ENCODE measurements at regions not wholly inside any gene's neighbourhood (a gene's known extent, or its start where the extent isn't known, plus 50 kb on each side); places are given as distances from the start of the nearest gene placed in this dataset.
A peak's percentile ranks its signal among the peaks of the same experiment; 100 is the strongest.
"Not testable (repeated sequence)": the region's sequence is repeated elsewhere in the genome, so short reads cannot be mapped to it uniquely, and the experiment has no call there.

DNA sequence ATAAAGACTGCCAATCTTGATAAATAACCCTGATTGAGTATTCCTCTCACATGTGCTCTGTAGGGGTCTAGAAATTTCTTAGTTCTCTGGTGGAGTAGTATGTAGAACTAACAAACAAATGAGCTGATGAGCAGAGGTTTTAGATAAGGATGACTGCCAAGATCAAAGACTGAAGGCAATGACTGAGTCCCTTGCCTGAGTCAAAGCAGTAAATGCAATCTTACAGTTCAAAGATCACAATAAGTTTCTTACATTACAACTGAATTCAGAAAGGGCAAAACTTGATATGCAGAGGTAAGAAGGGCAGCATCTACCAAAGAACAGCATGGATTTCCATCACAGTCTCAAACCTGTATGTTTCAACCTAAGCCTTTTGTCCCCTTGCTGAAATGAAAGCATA, 172.2 kb upstream of the POU1F1 start:
- Histone ChIP-seq H3K36me3 (ENCODE audit: control insufficient read depth, insufficient read depth, low read length) (no peaks in the 10 kb centered on the region), H3K9me3 (replicated peaks; ENCODE audit: control insufficient read depth, low read depth, low read length) (peaks cover 2% of the 10 kb centered on the region), H3K27me3 (ENCODE audit: control insufficient read depth, insufficient read depth, low read length) (no peaks in the 10 kb centered on the region), H3K4me1 (ENCODE audit: control insufficient read depth, insufficient read depth, low read length) (no peaks in the 10 kb centered on the region), H3K4me3 (ENCODE audit: low read length) (no peak overlapping the region), H3K27ac (ENCODE audit: low read length) (no peak overlapping the region)
- DNase-seq: no peak

DNA sequence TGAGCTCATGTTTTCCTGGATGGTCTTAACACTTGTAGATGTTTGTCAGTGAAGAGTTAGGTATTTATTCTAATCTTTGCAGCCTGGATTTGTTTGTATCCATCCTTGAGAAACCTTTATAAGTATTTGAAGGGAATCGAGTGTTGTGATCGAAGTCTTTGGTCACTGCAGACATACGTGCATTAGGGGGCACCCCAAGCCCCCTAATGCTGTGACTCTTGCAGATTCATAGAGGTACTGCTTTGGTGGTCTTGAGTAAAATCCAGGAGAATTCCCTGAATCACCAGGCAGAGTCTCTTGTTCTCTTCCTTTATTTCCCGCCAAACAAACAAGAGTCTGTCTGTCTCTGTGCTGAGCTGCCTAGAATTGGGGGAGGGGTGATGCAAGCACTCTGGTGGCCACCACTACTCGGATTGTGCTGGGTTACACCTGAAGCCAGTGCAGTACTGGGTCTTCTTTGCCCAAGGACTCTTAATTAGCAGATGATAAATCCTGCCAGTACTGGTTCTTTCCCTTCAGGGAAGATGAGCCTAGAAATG, 170.5 kb upstream of the POU1F1 start:
- no peaks in the 10 kb centered on the region for H3K36me3 ChIP-seq (ENCODE audit: control insufficient read depth, insufficient read depth, low read length)
- H3K4me3 ChIP-seq (ENCODE audit: low read length): no peak overlapping the region
- no peaks in the 10 kb centered on the region for H3K4me1 ChIP-seq (ENCODE audit: control insufficient read depth, insufficient read depth, low read length)
- no peak for DNase-seq
- H3K27me3 ChIP-seq (ENCODE audit: control insufficient read depth, insufficient read depth, low read length): no peaks in the 10 kb centered on the region
- peaks cover 2% of the 10 kb centered on the region for H3K9me3 ChIP-seq (replicated peaks; ENCODE audit: control insufficient read depth, low read depth, low read length)
- 66% methylated on average over 4 of the region's 5 CpGs for whole genome bisulfite sequencing (ENCODE audit: insufficient coverage)
- H3K27ac ChIP-seq (ENCODE audit: low read length): no peak overlapping the region

DNA sequence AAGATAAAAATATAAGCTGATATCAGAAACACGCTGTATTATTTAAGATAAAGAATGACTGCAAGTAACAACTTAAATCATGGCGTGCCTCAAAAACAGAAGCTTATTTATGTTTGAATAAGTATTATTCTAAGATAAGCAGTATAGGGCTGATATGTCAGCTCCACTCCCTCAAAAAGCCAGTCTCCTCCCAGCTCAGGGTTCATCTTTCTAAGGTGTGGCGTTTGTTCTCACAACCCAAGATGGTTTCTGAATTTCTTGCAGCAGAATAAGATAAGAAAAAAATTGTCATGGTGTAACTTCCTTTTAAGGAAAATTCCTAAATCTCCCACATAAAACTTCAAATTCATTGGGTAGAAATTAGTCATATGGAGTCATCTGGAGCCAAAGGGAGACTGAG, 166.1 kb upstream of the POU1F1 start:
- Histone ChIP-seq H3K4me3 (ENCODE audit: low read length) (no peak overlapping the region), H3K9me3 (replicated peaks; ENCODE audit: control insufficient read depth, low read depth, low read length) (peaks cover 2% of the 10 kb centered on the region), H3K27me3 (ENCODE audit: control insufficient read depth, insufficient read depth, low read length) (no peaks in the 10 kb centered on the region), H3K27ac (ENCODE audit: low read length) (no peak overlapping the region), H3K4me1 (ENCODE audit: control insufficient read depth, insufficient read depth, low read length) (no peaks in the 10 kb centered on the region), H3K36me3 (ENCODE audit: control insufficient read depth, insufficient read depth, low read length) (no peaks in the 10 kb centered on the region)
- no peak for DNase-seq
- WGBS (ENCODE audit: insufficient coverage): no CpG with 5 or more reads among the region's 3 CpGs

DNA sequence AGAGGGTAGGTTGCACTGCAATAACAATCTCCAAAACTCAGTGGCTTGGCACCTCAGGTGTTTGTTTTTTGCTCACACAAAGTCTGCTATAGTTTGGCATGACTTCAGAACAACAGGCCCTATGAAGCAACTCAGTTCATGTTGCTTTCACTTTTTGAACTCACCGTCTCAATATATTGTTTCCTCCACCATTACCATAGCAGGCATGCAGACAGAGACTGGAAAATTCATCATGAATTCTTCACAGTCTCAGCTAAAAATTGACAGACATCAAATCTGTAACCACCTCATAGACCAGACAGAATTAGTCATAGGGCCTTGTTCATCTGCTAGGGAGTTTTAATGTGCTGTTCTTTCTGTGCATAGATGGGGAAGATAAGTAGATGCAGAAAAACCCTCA, 161.4 kb upstream of the POU1F1 start:
- peak; percentile 32 for DNase-seq
- Histone ChIP-seq H3K27ac (ENCODE audit: low read length) (no peak overlapping the region), H3K27me3 (ENCODE audit: control insufficient read depth, insufficient read depth, low read length) (no peaks in the 10 kb centered on the region), H3K36me3 (ENCODE audit: control insufficient read depth, insufficient read depth, low read length) (no peaks in the 10 kb centered on the region), H3K4me3 (ENCODE audit: low read length) (no peak overlapping the region), H3K4me1 (ENCODE audit: control insufficient read depth, insufficient read depth, low read length) (no peaks in the 10 kb centered on the region), H3K9me3 (replicated peaks; ENCODE audit: control insufficient read depth, low read depth, low read length) (no peaks in the 10 kb centered on the region)
- WGBS (ENCODE audit: insufficient coverage): 0% methylated on average over 1 of the region's 1 CpG

DNA sequence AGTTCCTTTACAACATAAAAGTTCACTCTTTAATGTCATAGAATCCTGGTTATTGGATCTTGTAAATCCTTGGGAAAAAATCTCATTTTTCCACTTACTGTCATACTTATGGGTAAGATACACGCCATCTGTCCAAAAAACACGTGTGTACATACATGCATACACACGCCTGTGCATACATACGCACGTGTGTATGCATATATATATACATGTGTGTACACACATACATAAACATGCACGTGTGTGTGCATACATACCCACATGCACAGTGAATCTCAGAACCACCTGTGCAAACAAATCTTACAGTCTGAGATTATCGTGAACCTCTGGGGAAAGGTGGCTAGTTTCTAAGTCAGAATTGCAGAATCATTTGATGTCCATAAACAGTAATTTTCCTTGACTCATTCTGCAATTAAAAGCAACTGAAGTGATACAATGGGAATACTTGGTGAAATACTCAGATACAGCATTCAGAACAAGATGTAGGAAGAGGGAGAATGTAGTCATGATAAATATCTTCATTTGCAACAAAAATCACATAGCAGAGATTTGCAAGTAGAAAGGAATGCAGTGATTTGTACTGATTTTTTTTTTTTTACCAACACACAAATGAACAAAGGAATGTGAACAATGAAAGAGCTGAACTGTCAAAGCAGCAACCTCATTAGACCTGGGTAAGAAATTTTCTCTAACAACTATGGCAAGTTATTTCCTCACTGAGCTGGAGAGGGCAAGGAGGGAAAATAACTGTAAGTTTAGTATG, 160.6 kb upstream of the POU1F1 start:
- no peak for DNase-seq
- H3K27me3 ChIP-seq (ENCODE audit: control insufficient read depth, insufficient read depth, low read length): no peaks in the 10 kb centered on the region
- H3K4me1 ChIP-seq (ENCODE audit: control insufficient read depth, insufficient read depth, low read length): no peaks in the 10 kb centered on the region
- H3K9me3 ChIP-seq (replicated peaks; ENCODE audit: control insufficient read depth, low read depth, low read length): no peaks in the 10 kb centered on the region
- no peaks in the 10 kb centered on the region for H3K36me3 ChIP-seq (ENCODE audit: control insufficient read depth, insufficient read depth, low read length)
- no peak overlapping the region for H3K4me3 ChIP-seq (ENCODE audit: low read length)
- WGBS (ENCODE audit: insufficient coverage): no CpG with 5 or more reads among the region's 7 CpGs
- H3K27ac ChIP-seq (ENCODE audit: low read length): no peak overlapping the region

DNA sequence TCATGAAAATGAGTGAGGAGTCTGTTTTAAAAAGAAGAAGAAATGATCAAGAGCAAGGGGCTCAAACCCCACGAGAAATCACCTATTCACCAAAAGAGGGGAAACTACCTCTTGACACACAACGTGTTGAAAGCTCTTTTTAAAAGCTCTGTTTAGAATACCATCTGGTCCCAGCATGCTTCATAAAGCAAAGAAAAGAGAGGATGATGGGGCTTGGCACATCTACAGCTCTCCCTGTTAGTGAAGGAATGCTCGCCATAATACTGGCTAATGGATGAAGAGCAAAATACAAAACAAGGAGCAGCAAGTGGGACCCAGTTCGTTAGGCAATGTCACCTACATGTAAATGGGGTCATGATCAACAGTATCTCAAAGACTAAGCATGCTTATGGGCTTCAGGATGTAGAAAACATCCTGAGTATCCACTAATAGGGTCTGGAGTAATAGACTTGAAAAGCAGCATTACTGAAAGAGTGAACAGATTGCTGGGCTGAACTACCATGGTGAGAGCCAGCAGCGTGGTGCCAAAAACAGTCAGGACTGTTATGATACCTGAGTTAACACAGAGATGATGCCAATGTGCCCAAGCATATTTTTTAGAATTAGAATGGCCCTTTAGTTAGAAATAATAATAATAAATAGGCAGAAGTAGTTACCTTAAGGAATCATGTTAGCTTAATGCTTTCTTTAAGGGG, 159.7 kb upstream of the POU1F1 start:
- Histone ChIP-seq H3K36me3 (ENCODE audit: control insufficient read depth, insufficient read depth, low read length) (no peaks in the 10 kb centered on the region), H3K27ac (ENCODE audit: low read length) (no peak overlapping the region), H3K4me3 (ENCODE audit: low read length) (no peak overlapping the region), H3K4me1 (ENCODE audit: control insufficient read depth, insufficient read depth, low read length) (no peaks in the 10 kb centered on the region), H3K27me3 (ENCODE audit: control insufficient read depth, insufficient read depth, low read length) (no peaks in the 10 kb centered on the region), H3K9me3 (replicated peaks; ENCODE audit: control insufficient read depth, low read depth, low read length) (no peaks in the 10 kb centered on the region)
- WGBS (ENCODE audit: insufficient coverage): 0% methylated on average over 1 of the region's 5 CpGs
- peak; percentile 4 for DNase-seq

DNA sequence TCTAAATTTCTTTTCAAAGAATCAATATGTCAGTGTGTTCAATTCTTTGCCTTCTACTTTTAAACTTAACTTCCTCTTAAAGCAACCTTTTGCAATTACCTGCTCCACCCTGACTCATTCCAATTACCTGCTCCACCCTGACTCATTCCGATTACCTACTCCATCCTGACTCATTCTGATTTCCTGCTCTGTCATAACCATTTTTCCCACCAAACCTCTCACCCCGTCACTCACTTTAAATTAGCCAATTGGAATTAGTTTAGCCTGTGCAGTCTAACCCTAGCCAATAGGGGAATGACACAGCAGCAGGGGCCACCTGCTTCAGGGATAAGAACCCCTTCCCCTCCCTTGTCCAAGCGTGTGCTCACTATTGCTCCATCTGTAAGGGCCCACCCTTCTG, 157.1 kb upstream of the POU1F1 start:
- 40% methylated on average over 2 of the region's 3 CpGs for WGBS (ENCODE audit: insufficient coverage)
- DNase-seq; H3K36me3 ChIP-seq (ENCODE audit: control insufficient read depth, insufficient read depth, low read length); H3K9me3 ChIP-seq (replicated peaks; ENCODE audit: control insufficient read depth, low read depth, low read length); H3K27me3 ChIP-seq (ENCODE audit: control insufficient read depth, insufficient read depth, low read length); H3K4me1 ChIP-seq (ENCODE audit: control insufficient read depth, insufficient read depth, low read length); H3K4me3 ChIP-seq (ENCODE audit: low read length); H3K27ac ChIP-seq (ENCODE audit: low read length): not testable (repeated sequence)

DNA sequence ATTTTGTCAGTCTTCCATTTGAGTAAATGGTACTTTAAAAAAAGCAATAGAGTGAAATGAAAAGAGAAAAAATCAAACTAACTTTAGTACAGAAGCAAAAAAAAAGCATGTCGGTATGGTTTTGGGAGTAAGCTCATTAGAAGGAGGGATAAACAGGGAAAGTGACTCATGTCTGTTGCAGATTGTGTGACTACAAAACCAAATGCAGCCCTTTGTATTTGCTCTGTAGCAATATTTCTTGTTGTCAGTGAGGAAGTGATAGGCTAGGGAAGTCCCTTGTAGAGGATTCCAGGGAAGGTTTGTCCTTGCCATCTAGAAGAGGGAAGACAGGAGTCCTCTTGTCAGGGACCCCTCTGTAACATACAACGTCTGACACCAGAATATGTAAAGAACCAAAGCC, 150.5 kb upstream of the POU1F1 start:
- H3K4me3 ChIP-seq (ENCODE audit: low read length): no peak overlapping the region
- 80% methylated on average over 1 of the region's 2 CpGs for WGBS (ENCODE audit: insufficient coverage)
- H3K9me3 ChIP-seq (replicated peaks; ENCODE audit: control insufficient read depth, low read depth, low read length): no peaks in the 10 kb centered on the region
- H3K27me3 ChIP-seq (ENCODE audit: control insufficient read depth, insufficient read depth, low read length): no peaks in the 10 kb centered on the region
- no peak for DNase-seq
- no peaks in the 10 kb centered on the region for H3K4me1 ChIP-seq (ENCODE audit: control insufficient read depth, insufficient read depth, low read length)
- H3K27ac ChIP-seq (ENCODE audit: low read length): no peak overlapping the region
- H3K36me3 ChIP-seq (ENCODE audit: control insufficient read depth, insufficient read depth, low read length): no peaks in the 10 kb centered on the region

DNA sequence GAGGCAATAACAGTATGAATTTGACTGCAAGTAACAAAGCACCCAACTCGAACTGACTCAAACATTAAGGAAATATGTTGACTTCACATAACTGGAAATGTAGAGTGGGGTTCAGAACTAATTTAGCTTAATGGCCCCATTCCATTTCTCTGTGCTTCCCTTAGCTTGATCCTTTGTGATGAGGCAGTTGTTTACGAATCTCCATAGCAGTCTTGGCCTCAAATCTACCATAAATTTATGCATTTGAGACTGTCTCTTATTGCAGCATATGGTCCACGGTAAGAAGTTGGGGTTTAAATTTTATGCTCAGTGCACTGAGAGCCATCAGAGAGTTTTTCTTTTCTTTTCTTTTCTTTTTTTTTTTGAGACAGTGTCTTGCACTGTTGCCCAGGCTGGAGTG, 148.7 kb upstream of the POU1F1 start:
- Histone ChIP-seq H3K4me1 (ENCODE audit: control insufficient read depth, insufficient read depth, low read length) (no peaks in the 10 kb centered on the region), H3K27ac (ENCODE audit: low read length) (no peak overlapping the region), H3K9me3 (replicated peaks; ENCODE audit: control insufficient read depth, low read depth, low read length) (no peaks in the 10 kb centered on the region), H3K27me3 (ENCODE audit: control insufficient read depth, insufficient read depth, low read length) (no peaks in the 10 kb centered on the region), H3K4me3 (ENCODE audit: low read length) (no peak overlapping the region), H3K36me3 (ENCODE audit: control insufficient read depth, insufficient read depth, low read length) (no peaks in the 10 kb centered on the region)
- WGBS (ENCODE audit: insufficient coverage): no CpG with 5 or more reads among the region's 3 CpGs
- peak; percentile 18 for DNase-seq

DNA sequence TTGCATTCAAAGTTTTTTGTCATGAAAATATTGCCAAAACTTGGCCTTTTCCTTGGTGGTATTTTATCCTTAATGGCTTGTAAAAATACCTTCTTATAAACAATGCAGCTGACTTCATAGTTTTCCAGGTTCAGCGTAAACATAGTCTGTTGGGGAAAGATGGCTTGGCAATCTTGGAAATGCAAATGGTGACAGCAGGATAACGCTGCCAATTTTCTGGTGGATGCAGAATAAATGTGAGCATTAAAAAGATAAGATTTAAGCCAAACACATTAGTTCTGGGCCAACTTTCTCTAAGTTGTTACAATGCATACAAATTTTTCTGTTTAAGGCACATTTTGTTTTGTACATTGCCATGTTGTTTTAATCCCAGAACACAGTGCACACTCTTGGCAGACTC, 147.0 kb upstream of the POU1F1 start:
- no peaks in the 10 kb centered on the region for H3K36me3 ChIP-seq (ENCODE audit: control insufficient read depth, insufficient read depth, low read length)
- no peak overlapping the region for H3K27ac ChIP-seq (ENCODE audit: low read length)
- H3K9me3 ChIP-seq (replicated peaks; ENCODE audit: control insufficient read depth, low read depth, low read length): no peaks in the 10 kb centered on the region
- no peak for DNase-seq
- WGBS (ENCODE audit: insufficient coverage): no CpG with 5 or more reads among the region's 2 CpGs
- H3K4me3 ChIP-seq (ENCODE audit: low read length): no peak overlapping the region
- H3K27me3 ChIP-seq (ENCODE audit: control insufficient read depth, insufficient read depth, low read length): no peaks in the 10 kb centered on the region
- no peaks in the 10 kb centered on the region for H3K4me1 ChIP-seq (ENCODE audit: control insufficient read depth, insufficient read depth, low read length)
